ENCODE measurements at regions not wholly inside any gene's neighbourhood (a gene's known extent, or its start where the extent isn't known, plus 50 kb on each side); places are given as distances from the start of the nearest gene placed in this dataset.

DNA sequence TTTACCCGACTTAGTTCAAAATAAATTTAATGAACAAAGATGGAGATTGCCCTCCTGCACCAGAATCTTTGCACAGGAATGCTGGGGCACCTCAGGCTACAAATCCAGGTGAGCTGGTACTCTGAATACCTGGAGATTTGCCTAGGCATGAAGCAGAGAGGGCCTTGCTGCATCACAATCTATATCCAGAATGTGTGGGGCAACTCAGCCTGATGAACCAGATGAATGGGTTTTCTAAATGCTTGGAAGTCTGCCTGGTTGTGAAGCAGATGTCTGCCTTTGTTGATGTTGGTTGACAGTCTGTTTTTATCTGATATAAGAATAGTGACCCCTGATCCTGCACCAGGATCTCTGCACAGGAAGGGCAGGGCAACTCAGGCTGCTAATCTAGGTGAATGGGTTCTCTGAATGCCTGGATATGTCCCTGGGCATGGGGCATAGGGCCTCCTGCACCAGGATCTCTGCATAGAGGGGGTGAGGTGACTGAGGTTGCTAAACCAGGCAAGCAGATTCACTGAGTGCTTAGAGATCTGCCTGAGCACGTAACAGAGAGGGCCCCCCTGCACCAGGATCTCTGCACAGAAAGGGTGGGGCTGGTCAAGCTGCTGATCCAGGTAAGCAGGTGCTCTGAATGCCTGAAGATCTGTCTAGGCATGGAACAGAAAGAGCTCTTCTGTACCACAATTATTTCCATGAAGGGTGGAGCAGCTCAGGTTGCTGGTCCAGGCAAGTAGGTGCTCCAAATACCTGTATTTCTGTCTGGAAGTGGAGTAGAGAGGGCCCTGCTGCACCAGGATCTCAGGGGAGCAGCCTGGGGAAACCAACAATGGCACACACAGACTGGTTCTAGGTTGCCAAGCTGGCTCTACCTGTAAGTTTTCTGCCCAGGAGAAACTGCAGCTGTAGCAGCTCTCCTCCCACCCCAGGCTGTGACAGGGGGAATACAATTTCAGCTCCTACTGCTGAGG, 437.5 kb downstream of the MMUT start:
- Mint-ChIP-seq H3K36me3 (ENCODE audit: low read depth, unreplicated experiment) (no peaks in the 10 kb centered on the region), H3K9me3 (ENCODE audit: unreplicated experiment) (no peaks in the 10 kb centered on the region), H3K4me3 (ENCODE audit: unreplicated experiment) (no peak overlapping the region), H3K4me1 (ENCODE audit: unreplicated experiment) (no peaks in the 10 kb centered on the region), H3K27ac (ENCODE audit: unreplicated experiment) (no peak overlapping the region), H3K27me3 (ENCODE audit: unreplicated experiment) (no peaks in the 10 kb centered on the region)
- DNase-seq (ENCODE audit: low spot score): no peak
- TF ChIP-seq CTCF (IDR thresholded peaks at IDR 0.05; ENCODE audit: unreplicated experiment): no peak

DNA sequence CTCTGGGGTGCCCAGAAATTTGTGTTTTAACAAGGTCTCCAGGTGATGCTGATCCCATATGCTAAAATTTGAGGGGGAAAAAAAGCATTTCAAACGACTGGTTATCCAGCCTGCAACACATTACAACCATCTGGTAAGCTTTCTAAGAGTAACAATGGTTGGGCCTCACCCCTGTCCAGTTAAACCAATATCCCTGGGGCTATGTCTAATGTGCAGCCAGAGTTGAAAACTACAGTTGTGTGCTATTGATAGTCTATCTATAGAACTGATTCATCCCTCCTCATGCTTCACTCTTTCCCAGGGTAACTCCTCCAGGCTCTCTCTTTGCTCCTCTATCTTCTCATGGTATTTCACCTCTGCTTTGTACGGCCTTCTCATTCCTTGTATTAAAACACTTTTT, 458.3 kb downstream of the MMUT start:
- no peak for DNase-seq (ENCODE audit: low spot score)
- no peaks in the 10 kb centered on the region for H3K4me1 Mint-ChIP-seq (ENCODE audit: unreplicated experiment)
- H3K36me3 Mint-ChIP-seq (ENCODE audit: low read depth, unreplicated experiment): no peaks in the 10 kb centered on the region
- no peak for TF ChIP-seq CTCF (IDR thresholded peaks at IDR 0.05; ENCODE audit: unreplicated experiment)
- no peak overlapping the region for H3K27ac Mint-ChIP-seq (ENCODE audit: unreplicated experiment)
- H3K9me3 Mint-ChIP-seq (ENCODE audit: unreplicated experiment): no peaks in the 10 kb centered on the region
- no peak overlapping the region for H3K4me3 Mint-ChIP-seq (ENCODE audit: unreplicated experiment)
- no peaks in the 10 kb centered on the region for H3K27me3 Mint-ChIP-seq (ENCODE audit: unreplicated experiment)

- no peak for TF ChIP-seq CTCF (IDR thresholded peaks at IDR 0.05; ENCODE audit: unreplicated experiment)
- H3K27ac Mint-ChIP-seq (ENCODE audit: unreplicated experiment): no peak overlapping the region
- no peak overlapping the region for H3K4me3 Mint-ChIP-seq (ENCODE audit: unreplicated experiment)
- H3K27me3 Mint-ChIP-seq (ENCODE audit: unreplicated experiment): no peaks in the 10 kb centered on the region
- no peaks in the 10 kb centered on the region for H3K36me3 Mint-ChIP-seq (ENCODE audit: low read depth, unreplicated experiment)
- no peak for DNase-seq (ENCODE audit: low spot score)
- no peaks in the 10 kb centered on the region for H3K9me3 Mint-ChIP-seq (ENCODE audit: unreplicated experiment)
- no peaks in the 10 kb centered on the region for H3K4me1 Mint-ChIP-seq (ENCODE audit: unreplicated experiment)
Observed at GRCh38 chr6:49003348-49003747, 459.7 kb downstream of the MMUT start.

DNA sequence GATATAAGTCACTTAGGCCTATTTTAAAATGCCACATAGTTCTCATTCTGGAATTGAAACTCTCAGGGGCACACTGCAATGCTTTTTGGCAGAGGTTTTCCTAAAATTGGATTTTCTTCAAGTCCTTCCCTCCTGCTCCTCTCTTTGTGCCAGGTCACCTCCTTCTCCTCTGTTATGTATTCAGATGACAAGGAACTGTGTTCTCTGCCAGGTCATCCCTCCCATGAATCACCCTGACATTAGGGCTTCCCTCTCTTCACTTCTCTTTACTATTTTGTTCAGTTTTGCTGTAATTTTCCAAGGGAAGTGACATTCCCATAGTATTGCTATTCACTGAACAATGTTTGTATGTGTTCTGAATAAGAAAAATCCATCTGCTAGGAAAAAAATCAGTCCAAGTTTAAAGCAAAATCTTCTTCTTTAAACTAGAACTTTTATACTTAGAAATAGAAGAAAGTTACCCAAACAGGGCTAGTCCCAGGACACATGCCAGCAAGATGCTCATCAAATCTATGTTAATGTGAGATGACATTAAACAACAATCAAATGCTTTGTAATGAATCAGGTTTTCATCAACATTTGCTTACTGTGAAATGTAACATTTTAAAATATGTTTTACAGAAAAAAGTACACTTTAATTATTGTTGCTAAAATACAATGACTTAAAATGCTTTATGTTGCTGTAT, 461.1 kb downstream of the MMUT start:
- no peaks in the 10 kb centered on the region for H3K36me3 Mint-ChIP-seq (ENCODE audit: low read depth, unreplicated experiment)
- H3K4me3 Mint-ChIP-seq (ENCODE audit: unreplicated experiment): no peak overlapping the region
- no peaks in the 10 kb centered on the region for H3K4me1 Mint-ChIP-seq (ENCODE audit: unreplicated experiment)
- DNase-seq (ENCODE audit: low spot score): no peak
- no peak overlapping the region for H3K27ac Mint-ChIP-seq (ENCODE audit: unreplicated experiment)
- no peaks in the 10 kb centered on the region for H3K27me3 Mint-ChIP-seq (ENCODE audit: unreplicated experiment)
- H3K9me3 Mint-ChIP-seq (ENCODE audit: unreplicated experiment): no peaks in the 10 kb centered on the region
- TF ChIP-seq CTCF (IDR thresholded peaks at IDR 0.05; ENCODE audit: unreplicated experiment): no peak

- Mint-ChIP-seq H3K27ac (ENCODE audit: unreplicated experiment) (no peak overlapping the region), H3K4me1 (ENCODE audit: unreplicated experiment) (peaks cover 6% of the 10 kb centered on the region), H3K27me3 (ENCODE audit: unreplicated experiment) (no peaks in the 10 kb centered on the region), H3K9me3 (ENCODE audit: unreplicated experiment) (no peaks in the 10 kb centered on the region), H3K36me3 (ENCODE audit: low read depth, unreplicated experiment) (no peaks in the 10 kb centered on the region), H3K4me3 (ENCODE audit: unreplicated experiment) (no peak overlapping the region)
- no peak for DNase-seq (ENCODE audit: low spot score)
- TF ChIP-seq CTCF (IDR thresholded peaks at IDR 0.05; ENCODE audit: unreplicated experiment): no peak
Observed at GRCh38 chr6:48998574-48998973, 464.5 kb downstream of the MMUT start.
